Activated T-helper 1 cell treated with anti-CD3 and anti-CD28 coated beads, Interleukin-12 subunit alpha, Interleukin-12 subunit beta, Interleukin-2, Interleukin-4 antibody, amounts not matched to agents 30 ng/mL and 10 ng/mL and 1 ng/mL, durations not matched to agents 14 hours and 24 hours and 36 hours (primary cell): ENCODE measurements at regions not wholly inside any gene's neighbourhood (a gene's known extent, or its start where the extent isn't known, plus 50 kb on each side); places are given as distances from the start of the nearest gene placed in this dataset.
"Not testable (repeated sequence)": the region's sequence is repeated elsewhere in the genome, so short reads cannot be mapped to it uniquely, and the experiment has no call there.

Experiments
- DNase-seq: peaks from one replicate; pipeline ENCODE4 v3.0.0; 2021; ENCODE audit warnings: low spot score
- H3K27ac Mint-ChIP-seq: one replicate; pipeline ENCODE4 v1.8.0; 2021; ENCODE audit warnings: mild to moderate bottlenecking, mixed read lengths
- H3K27me3 Mint-ChIP-seq: one replicate; pipeline ENCODE4 v1.8.0; 2022; ENCODE audit warnings: mild to moderate bottlenecking, moderate library complexity, mixed read lengths; ENCODE audit not compliant: insufficient read depth
- H3K36me3 Mint-ChIP-seq: one replicate; pipeline ENCODE4 v1.8.0; 2021; ENCODE audit warnings: low read depth, mixed read lengths
- H3K4me1 Mint-ChIP-seq: one replicate; pipeline ENCODE4 v1.8.0; 2021; ENCODE audit warnings: low read depth, mixed read lengths
- H3K4me3 Mint-ChIP-seq: one replicate; pipeline ENCODE4 v1.8.0; 2021; ENCODE audit warnings: mild to moderate bottlenecking, moderate library complexity, mixed read lengths
- H3K9me3 Mint-ChIP-seq: one replicate; pipeline ENCODE4 v1.8.0; 2021; ENCODE audit warnings: mixed read lengths
- intact Hi-C: fragments of 100-400 bp; cut with micrococcal nuclease; formaldehyde crosslinking; loops from one replicate; pipeline ENCODE4 v1.15.1; 2024

DNA sequence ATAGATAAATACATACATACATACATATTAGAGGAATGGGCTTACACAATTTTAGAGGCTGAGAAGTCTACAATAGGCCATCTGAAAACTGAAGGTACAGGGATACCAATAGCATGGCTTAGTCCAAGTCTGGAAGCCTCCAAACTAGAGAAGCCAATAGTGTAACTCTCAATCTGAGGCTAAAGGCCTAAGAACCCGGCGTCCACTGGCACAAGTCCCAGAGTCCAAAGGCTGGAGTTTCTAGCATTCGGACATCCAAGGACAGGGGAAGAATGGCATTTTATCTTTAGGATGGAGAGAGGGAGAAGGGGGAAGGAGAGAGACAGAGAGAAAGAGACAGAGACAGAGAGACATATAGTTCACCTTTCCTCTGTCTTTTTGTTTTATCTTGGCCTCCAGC is 63.7 kb upstream of the SYT4 start:
- no peaks in the 10 kb centered on the region for H3K36me3 Mint-ChIP-seq
- intact Hi-C loops: no loop called here

GRCh38 chr18:43350176-43350575 is 72.9 kb upstream of the SYT4 start:
- H3K27ac Mint-ChIP-seq: no peak overlapping the region
- intact Hi-C loops: no loop called here
- no peaks in the 10 kb centered on the region for H3K4me1 Mint-ChIP-seq
- no peaks in the 10 kb centered on the region for H3K27me3 Mint-ChIP-seq
- peaks cover 12% of the 10 kb centered on the region for H3K9me3 Mint-ChIP-seq
- no peaks in the 10 kb centered on the region for H3K36me3 Mint-ChIP-seq
- no peak overlapping the region for H3K4me3 Mint-ChIP-seq
- DNase-seq: no peak

More for the DNA sequence above, 63.7 kb upstream of the SYT4 start:
- H3K4me1 Mint-ChIP-seq: no peaks in the 10 kb centered on the region
- H3K27me3 Mint-ChIP-seq: no peaks in the 10 kb centered on the region
- peaks cover 2% of the 10 kb centered on the region for H3K9me3 Mint-ChIP-seq
- H3K27ac Mint-ChIP-seq: no peak overlapping the region
- no peak for DNase-seq
- no peak overlapping the region for H3K4me3 Mint-ChIP-seq

DNA sequence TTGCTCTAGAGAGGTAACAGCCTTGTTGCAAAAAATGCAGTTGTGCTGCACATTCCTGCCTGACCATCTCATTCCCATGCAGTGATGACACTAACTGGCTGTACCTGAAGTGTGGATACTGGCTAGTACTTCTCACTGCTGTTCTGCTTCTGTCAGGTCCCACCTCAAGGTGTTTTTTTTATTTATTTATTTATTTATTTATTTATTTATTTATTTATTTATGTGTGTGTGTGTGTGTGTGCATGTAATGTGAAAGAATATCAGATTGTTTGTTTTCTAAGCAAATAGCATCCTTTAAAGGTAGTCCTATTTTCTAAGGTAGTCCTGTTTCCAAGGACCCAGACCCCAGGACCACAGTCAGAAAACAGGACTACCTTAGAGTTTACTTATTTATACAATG is 87.2 kb upstream of the SYT4 start:
- no peaks in the 10 kb centered on the region for H3K27me3 Mint-ChIP-seq
- H3K4me1 Mint-ChIP-seq: no peaks in the 10 kb centered on the region
- no peaks in the 10 kb centered on the region for H3K36me3 Mint-ChIP-seq
- no peak overlapping the region for H3K4me3 Mint-ChIP-seq
- no peak for DNase-seq
- H3K27ac Mint-ChIP-seq: no peak overlapping the region
- no peaks in the 10 kb centered on the region for H3K9me3 Mint-ChIP-seq
- intact Hi-C loops: no loop called here

GRCh38 chr18:43367895-43368294 is 90.6 kb upstream of the SYT4 start:
- Mint-ChIP-seq H3K27me3 (no peaks in the 10 kb centered on the region), H3K9me3 (no peaks in the 10 kb centered on the region), H3K36me3 (no peaks in the 10 kb centered on the region), H3K4me1 (no peaks in the 10 kb centered on the region), H3K4me3 (no peak overlapping the region), H3K27ac (no peak overlapping the region)
- no peak for DNase-seq
- intact Hi-C loops: no loop called here

- H3K4me3 Mint-ChIP-seq, H3K4me1 Mint-ChIP-seq, H3K27ac Mint-ChIP-seq, H3K27me3 Mint-ChIP-seq, H3K9me3 Mint-ChIP-seq, H3K36me3 Mint-ChIP-seq, DNase-seq, intact Hi-C loops: not testable (repeated sequence)
Observed at GRCh38 chr18:43369311-43369710, 92.0 kb upstream of the SYT4 start.

- Mint-ChIP-seq H3K27me3 (no peaks in the 10 kb centered on the region), H3K27ac (no peak overlapping the region), H3K9me3 (peaks cover 7% of the 10 kb centered on the region), H3K4me3 (no peak overlapping the region), H3K4me1 (no peaks in the 10 kb centered on the region), H3K36me3 (no peaks in the 10 kb centered on the region)
- intact Hi-C loops: no loop called here
- no peak for DNase-seq
Observed at GRCh38 chr18:43372773-43373172, 95.5 kb upstream of the SYT4 start.

DNA sequence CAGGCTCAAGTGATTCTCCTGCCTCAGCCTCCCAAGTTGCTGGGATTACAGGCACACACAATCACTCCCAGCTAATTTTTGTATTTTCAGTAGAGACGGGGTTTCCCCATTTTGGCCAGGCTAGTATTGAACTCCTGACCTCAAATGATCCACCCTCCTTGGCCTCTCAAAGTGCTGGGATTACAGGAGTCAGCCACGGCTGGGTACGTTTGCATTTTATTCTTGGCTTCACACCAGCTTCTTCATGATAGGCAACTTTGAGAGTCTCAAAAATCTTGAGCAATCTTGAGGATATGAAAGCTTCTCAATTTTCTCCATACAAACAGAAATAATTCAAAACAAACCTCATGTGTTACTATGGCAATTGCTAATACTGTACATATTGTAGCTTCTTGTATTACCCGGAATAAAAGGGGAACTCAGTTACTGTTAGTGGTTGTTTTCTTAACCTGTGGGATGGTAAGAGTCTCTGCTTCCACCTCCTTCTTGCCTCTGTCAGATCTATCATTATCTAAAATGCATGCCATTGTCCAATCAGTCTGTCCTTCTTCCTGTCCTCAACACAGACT is 102.9 kb upstream of the SYT4 start:
- DNase-seq: no peak
- intact Hi-C loops: no loop called here
- Mint-ChIP-seq H3K4me3 (no peak overlapping the region), H3K27me3 (no peaks in the 10 kb centered on the region), H3K4me1 (no peaks in the 10 kb centered on the region), H3K27ac (no peak overlapping the region), H3K36me3 (no peaks in the 10 kb centered on the region), H3K9me3 (peaks cover 16% of the 10 kb centered on the region)

DNA sequence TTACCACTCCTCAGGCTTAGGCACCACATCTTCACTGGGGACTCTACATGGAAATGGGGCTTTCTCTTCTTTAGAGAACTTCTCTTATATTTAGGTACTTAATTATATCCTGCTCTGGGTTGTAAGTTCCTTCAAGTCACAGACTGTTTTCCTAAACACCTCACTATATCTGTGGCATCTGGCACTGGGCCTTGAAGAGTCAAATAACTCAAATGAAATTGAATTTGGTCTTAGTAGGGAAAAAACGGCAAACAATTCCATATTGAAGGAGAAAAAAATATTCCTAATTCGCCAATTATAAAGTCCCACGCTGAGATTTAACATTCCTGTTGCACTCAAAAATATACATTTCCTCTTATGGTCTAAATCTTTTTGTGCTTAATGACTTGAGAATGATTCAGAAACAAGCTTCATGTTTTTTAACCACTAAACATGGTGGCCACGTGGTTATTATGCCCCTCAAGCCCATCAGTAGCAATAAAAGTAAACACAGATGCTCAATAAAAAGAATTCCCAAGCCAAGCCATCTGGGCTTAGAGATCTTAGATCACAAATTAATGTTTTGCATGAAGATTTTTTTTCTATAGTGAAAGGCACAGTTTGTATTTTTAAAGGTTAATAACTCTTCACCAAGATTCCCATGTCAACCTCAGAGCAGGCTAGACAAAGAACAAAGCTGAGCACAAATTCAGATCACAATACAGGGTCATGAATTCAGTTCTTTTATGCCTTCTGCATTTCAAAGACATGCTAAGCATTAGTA is 105.5 kb upstream of the SYT4 start:
- H3K9me3 Mint-ChIP-seq: peaks cover 9% of the 10 kb centered on the region
- no peaks in the 10 kb centered on the region for H3K27me3 Mint-ChIP-seq
- H3K4me3 Mint-ChIP-seq: no peak overlapping the region
- no peaks in the 10 kb centered on the region for H3K4me1 Mint-ChIP-seq
- intact Hi-C loops: no loop called here
- H3K27ac Mint-ChIP-seq: no peak overlapping the region
- DNase-seq: no peak
- no peaks in the 10 kb centered on the region for H3K36me3 Mint-ChIP-seq

GRCh38 chr18:43389163-43389562 is 111.9 kb upstream of the SYT4 start:
- no peak overlapping the region for H3K27ac Mint-ChIP-seq
- H3K27me3 Mint-ChIP-seq: no peaks in the 10 kb centered on the region
- no peaks in the 10 kb centered on the region for H3K4me1 Mint-ChIP-seq
- no peaks in the 10 kb centered on the region for H3K9me3 Mint-ChIP-seq
- intact Hi-C loops: no loop called here
- DNase-seq: no peak
- no peak overlapping the region for H3K4me3 Mint-ChIP-seq
- H3K36me3 Mint-ChIP-seq: no peaks in the 10 kb centered on the region

- intact Hi-C loops: no loop called here
- H3K36me3 Mint-ChIP-seq: no peaks in the 10 kb centered on the region
- H3K9me3 Mint-ChIP-seq: no peaks in the 10 kb centered on the region
- no peak overlapping the region for H3K27ac Mint-ChIP-seq
- no peaks in the 10 kb centered on the region for H3K27me3 Mint-ChIP-seq
- H3K4me1 Mint-ChIP-seq: no peaks in the 10 kb centered on the region
- no peak overlapping the region for H3K4me3 Mint-ChIP-seq
- DNase-seq: no peak
Observed at GRCh38 chr18:43392168-43392567, 114.9 kb upstream of the SYT4 start.

DNA sequence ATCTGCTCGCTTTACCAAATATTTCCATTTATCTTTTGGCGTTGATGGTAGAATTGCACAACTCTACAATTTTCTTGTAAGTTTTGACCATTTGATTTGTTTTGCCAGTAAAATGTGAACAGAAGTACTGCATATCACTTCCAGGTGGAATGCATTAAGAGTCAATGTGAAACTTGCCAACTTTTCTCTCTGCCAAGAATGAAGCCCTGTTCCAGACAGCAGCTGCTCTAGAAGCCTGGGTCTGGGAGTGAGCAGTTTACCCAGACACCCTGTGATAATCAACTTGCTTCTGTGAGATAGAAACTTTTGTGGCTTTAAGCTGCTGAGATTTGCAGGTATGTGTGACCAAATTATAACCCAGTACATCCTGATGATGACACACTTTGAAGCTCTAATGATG is 115.9 kb upstream of the SYT4 start:
- DNase-seq: no peak
- Mint-ChIP-seq H3K4me1 (no peaks in the 10 kb centered on the region), H3K27me3 (no peaks in the 10 kb centered on the region), H3K36me3 (no peaks in the 10 kb centered on the region), H3K4me3 (no peak overlapping the region), H3K9me3 (no peaks in the 10 kb centered on the region), H3K27ac (no peak overlapping the region)
- intact Hi-C loops: no loop called here

DNA sequence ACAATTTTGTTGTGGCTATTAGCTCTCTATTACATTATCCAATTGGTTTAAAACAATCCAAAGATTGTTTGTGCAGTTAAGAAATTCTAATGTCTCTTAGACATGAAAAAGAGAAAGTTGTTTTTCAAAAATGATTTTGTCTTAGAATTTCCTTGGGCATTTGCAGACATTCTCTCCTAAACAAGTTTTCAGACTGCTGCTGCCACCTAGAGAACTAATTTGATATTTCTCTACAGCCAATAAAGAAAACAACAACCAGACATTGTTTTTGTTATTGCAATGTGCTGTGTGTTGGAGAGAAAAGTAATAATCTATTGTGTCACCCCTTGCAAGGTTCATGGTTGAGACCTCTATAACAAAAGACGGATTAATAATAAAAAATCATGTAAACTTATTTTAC is 119.0 kb upstream of the SYT4 start:
- Mint-ChIP-seq H3K4me1 (no peaks in the 10 kb centered on the region), H3K27me3 (no peaks in the 10 kb centered on the region), H3K27ac (no peak overlapping the region), H3K36me3 (no peaks in the 10 kb centered on the region), H3K4me3 (no peak overlapping the region), H3K9me3 (no peaks in the 10 kb centered on the region)
- intact Hi-C loops: no loop called here
- DNase-seq: no peak

- Mint-ChIP-seq H3K27ac (no peak overlapping the region), H3K36me3 (no peaks in the 10 kb centered on the region), H3K27me3 (no peaks in the 10 kb centered on the region), H3K9me3 (no peaks in the 10 kb centered on the region), H3K4me3 (no peak overlapping the region), H3K4me1 (no peaks in the 10 kb centered on the region)
- intact Hi-C loops: no loop called here
- DNase-seq: no peak
Observed at GRCh38 chr18:43398601-43399000, 121.3 kb upstream of the SYT4 start.

DNA sequence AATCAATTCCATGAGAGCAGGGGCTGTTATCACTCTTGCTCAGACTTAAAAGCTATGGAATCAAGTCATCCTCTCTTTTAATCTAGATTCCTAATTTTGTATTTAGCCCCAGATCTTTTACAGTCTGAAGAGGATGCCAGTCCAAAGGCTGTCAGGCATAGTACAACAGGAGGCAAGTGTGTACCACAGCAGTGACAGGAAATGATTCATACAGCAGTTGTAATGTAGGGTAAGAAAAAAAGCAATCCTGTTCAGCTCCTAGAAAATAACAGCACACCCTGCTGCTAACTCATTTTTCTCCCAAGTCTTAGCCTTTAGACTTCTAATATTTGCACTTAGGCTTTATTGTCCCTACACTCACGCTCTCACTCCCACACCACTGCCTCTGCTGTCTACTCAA is 127.8 kb upstream of the SYT4 start:
- intact Hi-C loops: no loop called here
- DNase-seq: no peak
- Mint-ChIP-seq H3K36me3 (no peaks in the 10 kb centered on the region), H3K27me3 (no peaks in the 10 kb centered on the region), H3K27ac (no peak overlapping the region), H3K4me3 (no peak overlapping the region), H3K4me1 (no peaks in the 10 kb centered on the region), H3K9me3 (no peaks in the 10 kb centered on the region)
